Epidermal melanocyte (primary cell): ENCODE measurements at regions not wholly inside any gene's neighbourhood (a gene's known extent, or its start where the extent isn't known, plus 50 kb on each side); places are given as distances from the start of the nearest gene placed in this dataset.

ENCODE experiments used
- DNase-seq: peaks from one replicate; pipeline ENCODE4 v3.0.0; 2011; ENCODE audit warnings: low spot score; ENCODE audit not compliant: insufficient read length

DNA sequence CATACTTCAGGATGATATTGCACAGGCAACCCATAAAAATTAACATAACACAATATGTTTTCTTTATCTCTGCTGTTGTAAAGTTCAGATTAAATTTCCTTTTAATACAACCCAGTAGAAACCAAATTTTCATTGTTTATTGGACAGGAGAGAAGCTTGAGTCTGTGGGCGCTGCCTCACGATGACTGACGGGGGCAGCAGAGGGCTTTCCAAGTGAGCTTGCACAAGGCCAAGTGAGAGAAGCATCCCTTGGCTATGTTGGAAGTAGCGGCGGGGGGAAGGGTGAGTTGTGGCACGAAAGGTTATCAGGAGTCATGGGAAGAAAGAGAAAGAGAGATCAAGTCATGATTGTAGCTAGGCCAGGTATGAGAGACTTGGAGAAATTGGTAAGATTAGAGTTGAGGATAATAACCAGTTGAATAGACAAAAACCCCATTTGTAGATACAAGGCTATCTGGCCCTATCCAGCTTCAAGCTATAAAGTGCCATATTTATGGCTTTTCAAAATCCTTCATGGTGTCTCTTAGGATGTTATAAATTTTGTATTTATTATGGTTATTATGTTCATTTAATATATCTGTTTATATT, 413.7 kb upstream of the FAM98A start:
- no peak for DNase-seq

- no peak for DNase-seq
These were observed 412.6 kb upstream of the FAM98A start for GRCh38 chr2:34011684-34012083.

- DNase-seq, result no peak
These were observed 406.8 kb upstream of the FAM98A start for GRCh38 chr2:34005901-34006300.

DNA sequence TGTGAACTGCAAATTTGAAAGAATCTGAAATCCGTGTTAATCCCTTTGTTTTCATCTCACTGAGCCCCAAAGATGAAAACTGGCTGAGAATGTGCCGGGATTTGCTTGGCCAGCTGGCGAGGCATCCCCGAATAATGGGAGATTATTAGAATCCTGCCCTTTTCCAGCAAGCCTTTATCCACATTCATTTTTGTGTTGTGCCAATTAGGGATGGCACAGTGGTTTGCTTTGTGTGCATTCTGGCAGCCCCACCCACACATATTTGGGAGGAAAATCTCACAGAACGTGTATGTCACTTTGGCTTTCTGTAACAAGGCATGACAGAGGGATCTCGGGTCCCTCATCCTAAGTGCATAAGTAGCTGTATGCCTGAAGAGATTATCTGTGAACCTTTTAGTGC, 405.8 kb upstream of the FAM98A start:
- no peak for DNase-seq

GRCh38 chr2:34003795-34004194, 404.7 kb upstream of the FAM98A start:
- no peak for DNase-seq

GRCh38 chr2:34001557-34001956, 402.5 kb upstream of the FAM98A start:
- DNase-seq, result no peak

- DNase-seq, result no peak
These were observed 385.0 kb upstream of the FAM98A start for GRCh38 chr2:33984131-33984530.

DNA sequence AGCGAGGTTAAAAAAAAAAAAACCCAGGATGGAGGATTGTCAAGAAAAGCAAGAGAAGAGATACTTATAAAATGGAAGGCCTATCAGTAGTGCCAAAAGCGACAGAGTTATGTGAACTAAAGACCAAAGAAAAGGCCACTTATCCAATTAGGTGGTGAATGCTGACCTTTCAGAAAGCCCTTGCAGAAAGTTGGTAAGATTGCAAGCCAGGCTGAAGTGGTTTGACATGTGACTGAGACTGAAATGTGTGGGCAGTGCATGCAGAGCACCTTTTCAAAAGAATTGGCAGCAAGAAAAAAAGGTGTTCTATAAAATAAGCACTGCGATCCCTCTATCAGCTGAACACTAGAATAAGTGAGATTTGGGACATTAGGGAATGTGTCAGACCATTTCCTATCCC, 379.4 kb upstream of the FAM98A start:
- no peak for DNase-seq

DNA sequence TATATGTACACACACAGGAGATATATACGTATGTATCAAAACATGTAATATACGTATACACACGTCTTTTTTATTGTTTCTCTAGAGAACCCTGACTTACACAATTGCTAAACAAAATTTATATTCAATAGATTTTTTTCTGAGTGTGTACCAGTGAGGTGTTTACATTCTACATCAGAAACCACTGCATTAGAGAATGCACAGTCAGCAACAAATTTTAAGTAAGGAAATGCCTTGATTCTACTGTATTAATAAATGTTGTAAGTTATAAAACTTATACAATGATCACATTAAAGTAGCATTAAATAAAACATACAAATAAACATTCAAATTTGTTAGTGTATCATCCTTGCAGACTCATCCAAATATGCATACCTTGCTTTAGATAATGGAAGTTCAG, 376.4 kb upstream of the FAM98A start:
- DNase-seq, result no peak

- DNase-seq, result no peak
These were observed 368.0 kb upstream of the FAM98A start for GRCh38 chr2:33967103-33967502.

DNA sequence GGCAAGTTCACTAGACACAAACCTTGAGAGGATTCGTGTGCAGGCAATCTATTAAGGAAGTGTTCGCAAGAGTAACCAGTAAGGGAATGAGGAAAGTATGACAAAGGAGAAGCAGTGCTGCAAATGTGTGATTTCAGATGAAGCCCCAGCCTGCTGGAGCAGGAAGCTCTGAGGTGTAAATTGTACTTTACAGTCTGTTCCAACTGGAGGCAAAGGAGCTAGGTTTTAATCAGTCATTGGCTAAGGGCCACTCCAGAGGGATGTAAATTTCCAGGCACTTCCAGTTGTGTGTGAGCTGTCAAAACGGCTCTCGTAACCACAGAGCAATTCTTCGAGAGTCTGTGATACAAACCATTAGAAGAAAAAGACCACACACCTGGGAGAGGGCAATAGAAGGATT, 359.5 kb upstream of the FAM98A start:
- no peak for DNase-seq

DNA sequence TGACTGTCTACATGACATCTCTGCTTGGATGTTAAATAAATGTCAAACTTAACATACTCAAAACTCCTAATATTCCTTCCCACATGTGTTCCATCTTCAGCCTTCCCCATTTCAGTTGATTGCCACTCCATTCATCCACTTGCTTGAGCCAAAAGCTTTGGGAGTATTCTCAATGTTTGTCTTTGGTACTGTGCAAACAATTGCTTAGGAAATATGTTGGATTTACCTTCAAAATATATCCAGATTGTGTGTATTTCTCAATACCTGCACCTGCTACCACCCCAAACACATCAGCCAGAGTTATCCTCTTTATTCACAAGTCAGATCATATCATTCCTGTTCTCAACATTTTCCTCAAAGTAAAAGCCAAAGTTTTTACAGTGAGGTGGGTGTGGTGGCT, 350.3 kb upstream of the FAM98A start:
- no peak for DNase-seq

DNA sequence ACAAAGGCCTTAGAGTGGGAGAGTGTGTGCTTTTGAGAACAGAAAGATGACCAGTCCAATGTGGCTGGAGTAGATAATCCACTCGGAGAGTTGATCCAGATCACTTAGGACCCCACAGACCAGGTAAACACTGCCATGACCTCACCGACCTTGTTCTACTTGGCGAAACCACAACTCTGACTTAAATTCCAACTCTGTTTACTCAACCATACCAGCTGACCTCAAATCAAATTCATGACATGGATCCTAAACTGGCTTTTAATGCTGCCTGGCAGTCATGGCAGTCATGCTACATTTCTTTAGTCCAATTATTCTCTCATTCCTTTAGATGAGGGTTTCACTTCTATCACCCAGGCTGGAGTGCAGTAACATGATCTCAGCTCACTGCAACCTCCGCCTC, 347.1 kb upstream of the FAM98A start:
- no peak for DNase-seq

GRCh38 chr2:33933203-33933602, 334.1 kb upstream of the FAM98A start:
- no peak for DNase-seq

DNA sequence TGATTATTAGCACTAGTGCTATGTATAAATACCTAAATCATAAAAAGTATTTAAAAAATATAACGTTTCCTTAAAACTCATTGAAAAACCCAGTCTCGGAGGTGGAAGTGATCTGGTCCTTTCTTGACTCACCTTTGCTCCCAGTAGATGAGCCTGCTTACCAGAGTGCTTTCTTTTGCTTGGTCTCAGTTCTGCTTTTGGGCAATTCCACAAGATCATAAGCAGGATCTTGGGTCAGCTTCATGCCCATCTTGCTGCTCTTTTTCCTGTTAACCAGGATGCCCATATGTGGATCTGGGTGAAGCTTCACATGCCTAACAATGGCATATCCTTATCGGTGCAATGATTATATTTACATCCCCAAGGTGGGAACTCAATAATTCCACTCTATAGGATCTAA, 332.1 kb upstream of the FAM98A start:
- no peak for DNase-seq

DNA sequence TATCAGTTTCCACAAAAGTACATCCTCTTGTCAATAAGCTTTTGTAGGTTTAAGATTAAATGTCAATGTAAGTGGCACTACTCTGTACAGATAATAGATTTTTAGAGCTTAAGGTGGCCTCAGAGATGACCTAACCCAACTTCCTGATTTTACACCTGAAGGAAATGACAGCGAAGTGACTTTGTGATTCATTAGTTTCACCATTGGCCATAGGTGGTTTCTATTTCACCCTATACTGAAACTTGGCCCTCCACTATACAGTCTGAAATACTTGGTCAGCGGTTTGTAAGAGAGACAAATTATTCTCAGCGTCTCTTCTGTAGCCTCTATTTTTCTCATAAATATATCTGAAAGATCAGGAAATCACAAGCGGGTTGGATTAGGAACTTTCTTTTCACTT, 330.4 kb upstream of the FAM98A start:
- no peak for DNase-seq

- no peak for DNase-seq
These were observed 328.7 kb upstream of the FAM98A start for GRCh38 chr2:33927756-33928155.

- DNase-seq, result no peak
These were observed 326.2 kb upstream of the FAM98A start for GRCh38 chr2:33925311-33925710.

DNA sequence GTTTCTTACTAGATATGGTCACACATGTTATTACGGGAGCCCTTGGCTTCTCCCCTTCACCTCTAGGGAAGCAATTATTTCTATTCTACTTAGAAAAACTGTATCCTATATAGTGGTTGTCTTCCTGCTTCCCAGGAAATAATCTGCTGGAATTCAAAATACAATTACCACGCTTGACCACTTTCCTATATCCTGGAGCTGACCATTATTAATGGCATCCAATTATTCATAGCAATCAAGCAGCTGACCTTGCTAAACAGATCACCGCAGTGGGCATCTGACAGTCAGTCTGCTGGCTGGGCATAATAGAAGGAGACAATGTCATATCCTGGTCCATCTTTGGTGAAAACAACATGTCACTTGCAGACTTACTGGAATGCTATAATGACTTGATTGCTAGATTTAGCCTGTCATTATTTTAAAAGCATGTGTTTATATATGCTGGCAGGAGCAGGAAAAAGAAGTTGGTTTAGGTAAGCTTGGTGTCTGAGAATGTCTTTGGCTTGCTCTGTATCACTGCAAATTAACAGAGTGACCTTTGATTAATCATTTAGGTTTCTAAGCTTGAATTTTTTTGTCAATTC, 325.6 kb upstream of the FAM98A start:
- DNase-seq, result no peak

DNA sequence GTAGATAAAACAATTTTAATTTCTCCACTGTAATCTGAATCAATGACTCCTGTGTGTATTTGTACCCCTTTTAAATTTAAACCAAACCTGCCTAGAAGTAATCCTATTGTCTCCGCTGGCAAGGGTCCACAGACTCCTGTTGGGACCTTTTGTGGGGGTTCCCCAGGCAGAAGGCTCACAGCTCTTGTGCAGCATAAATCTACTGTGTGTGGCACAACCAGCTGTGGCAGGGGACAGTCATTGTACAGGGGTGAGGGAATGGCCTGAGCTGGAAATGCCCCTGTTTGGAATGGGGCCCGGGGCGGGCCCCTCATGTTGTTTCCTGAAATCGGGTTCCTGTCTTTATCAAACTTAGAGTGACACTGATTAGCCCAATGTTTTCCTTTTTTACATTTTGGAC, 318.2 kb upstream of the FAM98A start:
- DNase-seq, result no peak

DNA sequence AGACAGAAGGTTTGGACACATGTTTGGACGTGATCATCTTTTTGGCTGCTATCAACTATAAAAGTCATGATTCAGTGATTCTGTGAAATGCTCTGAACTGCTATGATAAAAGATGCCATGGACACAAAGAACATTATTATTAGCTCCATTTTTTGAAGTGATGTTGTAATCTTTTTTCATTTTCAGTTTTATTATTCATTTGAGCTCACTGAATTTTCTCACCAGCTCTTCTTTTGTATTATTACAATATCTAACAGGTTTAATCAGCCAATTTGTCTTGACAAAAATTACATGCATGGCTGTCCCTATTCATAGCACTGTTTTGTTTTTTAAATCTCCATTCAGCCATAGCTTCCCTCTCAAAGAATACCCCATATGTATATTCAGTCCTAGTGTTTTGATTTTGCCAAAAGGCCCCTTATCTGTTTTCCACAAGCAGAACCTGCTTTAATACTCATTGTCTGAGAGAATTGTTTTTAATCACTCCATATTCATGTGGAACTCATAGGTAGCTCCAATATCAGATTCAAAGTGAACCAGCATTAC, 314.0 kb upstream of the FAM98A start:
- no peak for DNase-seq

- DNase-seq, result no peak
These were observed 312.2 kb upstream of the FAM98A start for GRCh38 chr2:33911327-33911726.

- DNase-seq, result no peak
These were observed 311.0 kb upstream of the FAM98A start for GRCh38 chr2:33909945-33910695.
